ENCODE measurements at regions not wholly inside any gene's neighbourhood (a gene's known extent, or its start where the extent isn't known, plus 50 kb on each side); places are given as distances from the start of the nearest gene placed in this dataset.
A peak's percentile ranks its signal among the peaks of the same experiment; 100 is the strongest.

- ATAC-seq (no peak), DNase-seq (no peak)
- H3K27me3 ChIP-seq = no peaks in the 10 kb centered on the region
- TF ChIP-seq, protein P1, sequence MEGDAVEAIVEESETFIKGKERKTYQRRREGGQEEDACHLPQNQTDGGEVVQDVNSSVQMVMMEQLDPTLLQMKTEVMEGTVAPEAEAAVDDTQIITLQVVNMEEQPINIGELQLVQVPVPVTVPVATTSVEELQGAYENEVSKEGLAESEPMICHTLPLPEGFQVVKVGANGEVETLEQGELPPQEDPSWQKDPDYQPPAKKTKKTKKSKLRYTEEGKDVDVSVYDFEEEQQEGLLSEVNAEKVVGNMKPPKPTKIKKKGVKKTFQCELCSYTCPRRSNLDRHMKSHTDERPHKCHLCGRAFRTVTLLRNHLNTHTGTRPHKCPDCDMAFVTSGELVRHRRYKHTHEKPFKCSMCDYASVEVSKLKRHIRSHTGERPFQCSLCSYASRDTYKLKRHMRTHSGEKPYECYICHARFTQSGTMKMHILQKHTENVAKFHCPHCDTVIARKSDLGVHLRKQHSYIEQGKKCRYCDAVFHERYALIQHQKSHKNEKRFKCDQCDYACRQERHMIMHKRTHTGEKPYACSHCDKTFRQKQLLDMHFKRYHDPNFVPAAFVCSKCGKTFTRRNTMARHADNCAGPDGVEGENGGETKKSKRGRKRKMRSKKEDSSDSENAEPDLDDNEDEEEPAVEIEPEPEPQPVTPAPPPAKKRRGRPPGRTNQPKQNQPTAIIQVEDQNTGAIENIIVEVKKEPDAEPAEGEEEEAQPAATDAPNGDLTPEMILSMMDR (IDR thresholded peaks at IDR 0.05) = no peak
- H3K9me3 ChIP-seq = no peaks in the 10 kb centered on the region
- intact Hi-C loops (cut with DNase I) = no loop called here
- H3K27ac ChIP-seq = peak overlapping the region; percentile 31 to 49
- H3K4me1 ChIP-seq = peaks cover 0 to 3% of the 10 kb centered on the region in 2 donors
- H3K4me3 ChIP-seq = no peak overlapping the region
- no peaks in the 10 kb centered on the region for H3K36me3 ChIP-seq
Measured at GRCh38 chr14:22381408-22381760, 207.6 kb downstream of the DAD1 start.

DNA sequence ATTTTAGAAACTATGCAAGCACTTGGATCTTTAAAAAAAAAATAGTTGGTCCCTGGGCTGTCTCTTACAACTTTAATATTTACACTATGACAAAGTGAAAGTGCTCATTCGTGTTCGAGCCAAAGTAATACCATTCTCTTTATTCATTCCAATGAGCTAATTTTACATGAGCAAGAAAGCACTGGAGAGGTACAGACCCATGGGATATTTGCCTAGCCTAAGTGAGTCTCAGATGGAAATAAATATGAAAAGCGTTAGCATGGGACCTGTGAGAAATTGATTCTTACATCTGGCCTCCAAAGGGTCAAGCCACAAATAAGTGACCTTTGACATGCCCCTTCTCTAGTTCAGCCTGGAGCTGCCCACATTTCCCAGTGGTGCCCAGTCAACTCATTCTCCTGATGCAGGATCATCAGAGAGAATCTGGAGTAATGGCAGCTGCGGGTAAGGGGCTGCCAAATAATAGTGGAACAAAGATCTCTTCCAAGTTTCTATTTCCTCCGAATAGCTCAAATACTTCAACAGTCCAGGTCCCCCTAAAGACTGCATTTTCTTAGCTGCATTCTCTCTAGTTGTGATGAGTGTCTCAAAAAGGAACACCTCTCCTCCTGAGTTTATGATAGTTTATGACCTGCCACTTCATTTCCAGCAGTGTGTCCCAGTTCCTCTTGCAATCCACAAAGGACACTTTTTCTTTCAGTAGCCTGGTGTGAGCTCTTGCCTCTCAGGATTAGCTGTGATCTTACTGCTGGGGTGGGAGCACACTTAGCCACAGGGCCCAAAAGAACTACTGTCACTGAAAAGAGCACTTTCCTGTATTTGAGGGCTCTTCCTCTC, 208.2 kb downstream of the DAD1 start:
- H3K4me3 ChIP-seq = no peak overlapping the region
- TF ChIP-seq, protein P1 (IDR thresholded peaks at IDR 0.05) = no peak
- H3K27ac ChIP-seq = peak overlapping the region; percentile 31 to 49
- no peaks in the 10 kb centered on the region for H3K9me3 ChIP-seq
- intact Hi-C loops (cut with DNase I) = no loop called here
- DNase-seq = no peak
- no peaks in the 10 kb centered on the region for H3K27me3 ChIP-seq
- no peaks in the 10 kb centered on the region for H3K36me3 ChIP-seq
- ATAC-seq = peak; percentile 84
- H3K4me1 ChIP-seq = peaks cover 0 to 3% of the 10 kb centered on the region in 2 donors

DNA sequence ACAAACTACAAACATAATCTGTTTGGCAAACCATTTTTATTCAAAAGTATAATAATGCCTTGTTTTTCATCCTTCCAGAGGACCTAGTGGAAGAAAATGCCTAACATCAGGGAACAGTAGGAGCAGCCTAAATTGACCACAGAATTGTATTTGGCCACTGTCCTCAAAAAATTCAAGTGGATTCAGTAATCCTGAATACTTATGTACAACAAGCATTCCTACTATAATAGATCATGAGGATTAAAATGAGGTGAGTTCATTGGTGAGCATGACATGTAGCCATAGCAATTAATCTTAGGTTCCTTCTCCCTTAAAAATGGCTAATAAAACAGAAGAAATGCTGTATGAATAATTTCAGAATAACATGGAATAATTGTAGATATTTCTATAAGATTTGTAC, 209.3 kb downstream of the DAD1 start:
- Histone ChIP-seq H3K27me3 (no peaks in the 10 kb centered on the region), H3K4me1 (peaks cover 0 to 3% of the 10 kb centered on the region in 2 donors), H3K36me3 (no peaks in the 10 kb centered on the region), H3K4me3 (no peak overlapping the region), H3K27ac (peak overlapping the region; percentile 31 to 49), H3K9me3 (no peaks in the 10 kb centered on the region)
- DNase-seq = no peak
- ATAC-seq = peak; percentile 70
- TF ChIP-seq, protein P1 (IDR thresholded peaks at IDR 0.05) = no peak
- intact Hi-C loops (cut with DNase I) = no loop called here

GRCh38 chr14:22378181-22378580, 210.8 kb downstream of the DAD1 start:
- no peak for ATAC-seq
- intact Hi-C loops (cut with DNase I) = no loop called here
- H3K4me1 ChIP-seq = peaks cover 0 to 3% of the 10 kb centered on the region in 2 donors

GRCh38 chr14:22375321-22375930, 213.6 kb downstream of the DAD1 start:
- peaks cover 0 to 10% of the 10 kb centered on the region in 2 donors for H3K4me1 ChIP-seq
- TF ChIP-seq, protein P1 (IDR thresholded peaks at IDR 0.05) = peak; percentile 30 to 39
- H3K36me3 ChIP-seq = no peaks in the 10 kb centered on the region
- H3K4me3 ChIP-seq = no peak overlapping the region
- ATAC-seq = peak; percentile 64
- no peaks in the 10 kb centered on the region for H3K9me3 ChIP-seq
- no peak overlapping the region for H3K27ac ChIP-seq
- peak in 1 of 4 donors; percentile 50 for DNase-seq
- no peaks in the 10 kb centered on the region for H3K27me3 ChIP-seq
- intact Hi-C loops (cut with DNase I) = no loop called here

More at GRCh38 chr14:22378181-22378580, 210.8 kb downstream of the DAD1 start:
- Histone ChIP-seq H3K27me3 (no peaks in the 10 kb centered on the region), H3K9me3 (no peaks in the 10 kb centered on the region), H3K27ac (no peak overlapping the region), H3K36me3 (no peaks in the 10 kb centered on the region), H3K4me3 (no peak overlapping the region)
- DNase-seq = no peak
- TF ChIP-seq, protein P1 (IDR thresholded peaks at IDR 0.05) = no peak

All from left lung (tissue), 4 donors.